ENCODE measurements at regions not wholly inside any gene's neighbourhood (a gene's known extent, or its start where the extent isn't known, plus 50 kb on each side); places are given as distances from the start of the nearest gene placed in this dataset.

- no peak for TF ChIP-seq CTCF (conservative IDR thresholded peaks at IDR 0.05; ENCODE audit: low read depth, low read length)
- no peak for TF ChIP-seq EZH2 (IDR thresholded peaks at IDR 0.05; ENCODE audit: low read length, unreplicated experiment)
- TF ChIP-seq EZH2phosphoT487 (IDR thresholded peaks at IDR 0.05; ENCODE audit: borderline replicate concordance, low read length) = no peak
Observed at GRCh38 chr4:73675623-73676022, 55.4 kb upstream of the RASSF6 start.

All from PC-3 (cell line).